ENCODE measurements at regions not wholly inside any gene's neighbourhood (a gene's known extent, or its start where the extent isn't known, plus 50 kb on each side); places are given as distances from the start of the nearest gene placed in this dataset.
"Not testable (repeated sequence)": the region's sequence is repeated elsewhere in the genome, so short reads cannot be mapped to it uniquely, and the experiment has no call there.

DNA sequence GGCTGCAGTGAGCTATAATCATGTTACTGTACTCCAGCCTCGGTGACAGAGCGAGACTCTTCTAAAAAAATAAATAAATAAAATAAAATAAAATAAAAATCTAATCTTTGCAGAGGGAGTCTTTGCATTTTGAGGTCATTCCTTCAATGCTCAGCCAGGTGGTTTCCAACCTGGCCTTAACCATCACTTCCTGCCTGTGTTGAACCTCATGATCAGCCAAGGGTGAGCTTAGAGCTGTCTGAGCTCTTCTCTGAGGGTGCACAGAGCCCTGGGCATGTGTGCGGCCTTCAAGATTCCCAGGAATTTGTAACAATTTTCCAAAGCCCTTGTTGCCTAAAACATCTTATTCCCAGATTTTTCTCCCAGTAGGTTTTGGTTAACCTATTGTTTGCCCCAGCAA lies 94.3 kb downstream of the KCNJ12 start:
- intact Hi-C loops (cut with DNase I); DNase-seq: not testable (repeated sequence)

DNA sequence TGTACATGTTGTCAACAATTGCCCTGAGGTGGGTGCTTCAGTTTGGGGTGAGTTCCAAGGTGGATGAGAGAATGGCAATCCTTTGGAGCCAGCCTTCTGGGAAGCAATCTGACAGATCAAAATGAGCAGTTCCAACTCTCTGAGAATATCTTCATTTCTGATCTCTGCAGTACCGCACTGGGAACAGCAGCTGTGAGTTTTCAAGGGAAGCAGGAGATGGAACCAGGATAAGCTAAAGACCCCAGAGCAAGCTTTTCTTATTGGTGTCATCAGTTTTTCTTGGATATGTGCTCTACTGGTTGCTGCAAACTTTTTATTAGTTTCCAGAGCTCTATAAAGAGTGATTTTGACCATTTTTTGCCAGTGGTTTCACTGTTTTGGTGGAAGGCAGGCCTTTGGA lies 94.7 kb downstream of the KCNJ12 start:
- intact Hi-C loops (cut with DNase I), result no loop called here
- DNase-seq, result no peak

- DNase-seq, result no peak
- intact Hi-C loops (cut with DNase I), result no loop called here
Observed at GRCh38 chr17:21474815-21475214, 98.7 kb downstream of the KCNJ12 start.

GRCh38 chr17:21475571-21475970 lies 99.4 kb downstream of the KCNJ12 start:
- DNase-seq, result no peak
- intact Hi-C loops (cut with DNase I), result no loop called here

- intact Hi-C loops (cut with DNase I), result no loop called here
- no peak for DNase-seq
Observed at GRCh38 chr17:21476867-21477266, 100.7 kb downstream of the KCNJ12 start.

DNA sequence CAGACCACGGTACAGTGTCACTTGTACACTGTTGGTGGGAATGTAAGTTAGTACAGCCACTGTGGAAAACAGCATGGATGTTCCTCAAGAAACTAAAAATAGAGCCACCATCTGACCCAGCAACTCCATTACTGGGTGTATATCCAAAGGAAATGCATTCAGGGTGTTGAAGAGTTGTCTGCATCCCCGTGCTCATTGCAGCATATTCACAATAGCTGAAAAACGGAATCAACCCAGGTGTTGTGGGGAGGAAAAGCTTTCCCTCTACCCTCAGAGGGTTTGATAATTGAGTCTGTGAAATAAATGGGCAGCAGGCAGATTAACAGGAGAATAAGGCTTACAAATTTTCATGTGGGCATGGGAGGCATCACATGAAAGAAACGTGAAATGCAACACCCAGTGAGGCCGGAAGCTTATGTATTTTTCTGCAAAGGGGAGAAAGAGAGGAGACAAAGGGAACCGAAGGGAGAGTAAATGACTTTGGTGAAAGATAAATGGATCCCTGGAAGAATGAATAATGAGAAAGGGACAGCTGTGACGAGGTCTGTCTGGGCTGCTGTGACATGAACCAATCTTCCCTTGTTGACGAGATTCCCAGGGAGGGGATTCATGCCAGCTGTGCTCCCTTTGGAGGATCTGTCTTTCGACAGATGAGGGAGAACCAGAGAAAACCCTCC lies 106.2 kb downstream of the KCNJ12 start:
- DNase-seq, result no peak
- intact Hi-C loops (cut with DNase I), result no loop called here

- intact Hi-C loops (cut with DNase I); DNase-seq: not testable (repeated sequence)
Observed at GRCh38 chr17:21488043-21488442, 111.9 kb downstream of the KCNJ12 start.

- DNase-seq, result no peak
- intact Hi-C loops (cut with DNase I), result loop anchor here (5.0 kb wide), 1 partner anchor 37 kb away; no protein-coding TSS in a partner anchor
Observed at GRCh38 chr17:21493993-21494392, 117.8 kb downstream of the KCNJ12 start.

DNA sequence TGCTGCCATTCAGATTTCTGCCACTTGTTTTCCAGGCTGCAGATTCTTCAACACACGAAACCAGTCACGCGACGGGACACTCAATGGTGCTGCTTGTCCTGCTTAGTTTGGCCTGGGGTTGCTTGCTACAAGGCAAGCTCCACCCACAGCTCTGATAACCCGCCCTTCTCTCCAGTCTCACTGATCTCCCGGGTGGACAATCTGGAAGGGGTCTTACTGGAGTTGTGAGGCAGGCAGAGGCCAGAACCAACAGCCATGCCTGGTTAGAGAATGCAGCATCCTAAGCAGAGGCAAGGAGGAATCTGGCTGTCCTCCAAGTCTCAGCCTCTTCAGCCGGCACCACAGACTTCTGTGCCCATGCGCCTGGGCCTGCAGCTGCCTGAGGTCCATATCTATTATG lies 119.1 kb downstream of the KCNJ12 start:
- intact Hi-C loops (cut with DNase I), result no loop called here
- DNase-seq, result peak in 3 of 10 donors; percentile 2 to 39 (median 24)

DNA sequence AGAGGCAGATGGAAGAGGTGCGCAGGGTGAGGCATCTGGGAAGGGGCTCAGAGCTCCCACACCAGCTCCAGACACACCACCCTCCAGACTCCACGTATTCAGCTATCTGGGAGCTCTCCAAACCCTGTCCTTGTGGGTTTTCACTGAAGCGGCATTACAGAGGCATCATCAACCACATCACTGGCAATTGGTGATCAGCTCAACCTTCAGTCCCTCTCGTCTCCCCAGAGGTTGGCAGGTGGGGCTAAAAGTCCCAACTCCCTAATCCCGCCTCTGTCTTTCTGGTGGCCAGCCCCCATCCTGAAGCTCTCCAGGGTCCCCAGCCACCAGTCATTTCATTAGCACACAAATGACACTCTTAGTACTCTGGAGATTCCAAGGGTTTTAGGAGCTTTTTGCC lies 123.9 kb downstream of the KCNJ12 start:
- intact Hi-C loops (cut with DNase I), result no loop called here

GRCh38 chr17:21501927-21502700 lies 126.0 kb downstream of the KCNJ12 start:
- DNase-seq; intact Hi-C loops (cut with DNase I): not testable (repeated sequence)

More for the DNA sequence above, 123.9 kb downstream of the KCNJ12 start:
- DNase-seq, result no peak

DNA sequence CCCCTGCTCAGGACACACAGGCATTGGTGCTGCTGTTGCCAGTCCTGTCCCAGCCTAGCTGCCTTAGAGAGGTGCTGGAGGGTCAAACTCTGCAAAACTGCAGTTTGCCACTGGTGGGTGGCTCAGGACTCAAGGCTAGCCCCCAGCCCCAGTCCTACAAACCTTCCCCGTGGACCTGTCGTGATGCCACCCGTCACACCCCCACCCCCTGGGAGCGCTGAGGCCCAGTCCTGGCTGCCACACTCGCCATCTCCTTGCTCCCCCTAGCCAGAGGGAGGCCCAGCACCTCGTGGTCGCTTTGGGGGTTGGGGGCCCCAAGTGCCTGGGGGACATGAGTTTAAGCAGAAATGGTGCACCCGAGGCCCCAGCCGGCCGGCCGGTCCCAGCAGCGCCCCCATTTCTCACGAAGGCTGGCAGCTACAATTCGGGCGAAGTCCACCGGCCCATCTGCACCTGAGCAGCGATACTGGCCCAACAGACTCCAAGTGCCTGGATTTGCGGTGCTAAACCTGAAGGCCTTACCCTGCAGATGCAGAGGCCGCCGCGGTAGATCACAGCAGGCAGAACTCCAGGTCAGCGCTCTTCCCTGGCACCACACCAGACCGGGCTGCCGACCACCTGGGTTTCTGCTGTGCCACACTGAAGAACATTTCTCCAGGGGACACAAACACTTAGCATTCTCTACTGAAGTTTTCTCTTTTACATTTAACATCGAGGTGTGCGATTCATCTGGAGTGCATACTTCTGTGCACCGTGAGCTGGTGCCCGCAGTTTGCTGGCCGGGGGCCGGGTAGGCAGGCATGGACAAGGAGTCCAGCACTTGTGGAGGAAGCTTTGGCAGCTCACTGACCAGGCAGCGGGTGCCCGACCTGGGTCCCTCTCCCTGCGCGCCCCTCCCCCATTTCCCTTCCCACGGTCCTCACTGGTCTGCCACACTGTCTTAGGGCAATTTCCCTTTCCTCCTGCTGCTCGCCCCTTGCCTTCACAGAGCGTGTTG lies 130.0 kb downstream of the KCNJ12 start:
- DNase-seq, result no peak
- intact Hi-C loops (cut with DNase I), result no loop called here

DNA sequence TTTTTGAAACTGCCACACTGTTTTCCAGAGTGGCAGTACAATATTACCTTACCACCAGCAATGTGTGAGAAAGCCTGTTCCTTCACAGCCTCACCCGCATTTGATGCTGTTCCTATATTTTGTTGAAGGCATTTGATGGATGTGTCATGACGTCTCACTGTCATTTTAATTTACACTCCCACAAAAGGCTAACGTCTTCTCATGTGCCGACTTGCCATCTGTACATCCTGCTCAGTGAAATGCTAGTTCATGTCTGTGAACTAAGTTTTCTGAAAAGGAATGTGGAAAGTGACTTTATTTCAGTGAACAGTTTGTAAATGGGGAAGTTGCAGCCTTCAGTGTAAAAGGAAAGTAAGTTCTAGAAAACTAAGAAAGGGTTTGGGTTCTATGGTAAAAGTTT lies 131.6 kb downstream of the KCNJ12 start:
- intact Hi-C loops (cut with DNase I); DNase-seq: not testable (repeated sequence)

- intact Hi-C loops (cut with DNase I), result no loop called here
- no peak for DNase-seq
Observed at GRCh38 chr17:21508211-21508610, 132.1 kb downstream of the KCNJ12 start.

GRCh38 chr17:21509356-21509755 lies 133.2 kb downstream of the KCNJ12 start:
- DNase-seq; intact Hi-C loops (cut with DNase I): not testable (repeated sequence)

GRCh38 chr17:21510686-21511362 lies 134.7 kb downstream of the KCNJ12 start:
- DNase-seq, result no peak
- intact Hi-C loops (cut with DNase I), result loop anchor here (1.0 to 5.0 kb wide), 2 partner anchors 54 to 194 kb away; no protein-coding TSS in a partner anchor

DNA sequence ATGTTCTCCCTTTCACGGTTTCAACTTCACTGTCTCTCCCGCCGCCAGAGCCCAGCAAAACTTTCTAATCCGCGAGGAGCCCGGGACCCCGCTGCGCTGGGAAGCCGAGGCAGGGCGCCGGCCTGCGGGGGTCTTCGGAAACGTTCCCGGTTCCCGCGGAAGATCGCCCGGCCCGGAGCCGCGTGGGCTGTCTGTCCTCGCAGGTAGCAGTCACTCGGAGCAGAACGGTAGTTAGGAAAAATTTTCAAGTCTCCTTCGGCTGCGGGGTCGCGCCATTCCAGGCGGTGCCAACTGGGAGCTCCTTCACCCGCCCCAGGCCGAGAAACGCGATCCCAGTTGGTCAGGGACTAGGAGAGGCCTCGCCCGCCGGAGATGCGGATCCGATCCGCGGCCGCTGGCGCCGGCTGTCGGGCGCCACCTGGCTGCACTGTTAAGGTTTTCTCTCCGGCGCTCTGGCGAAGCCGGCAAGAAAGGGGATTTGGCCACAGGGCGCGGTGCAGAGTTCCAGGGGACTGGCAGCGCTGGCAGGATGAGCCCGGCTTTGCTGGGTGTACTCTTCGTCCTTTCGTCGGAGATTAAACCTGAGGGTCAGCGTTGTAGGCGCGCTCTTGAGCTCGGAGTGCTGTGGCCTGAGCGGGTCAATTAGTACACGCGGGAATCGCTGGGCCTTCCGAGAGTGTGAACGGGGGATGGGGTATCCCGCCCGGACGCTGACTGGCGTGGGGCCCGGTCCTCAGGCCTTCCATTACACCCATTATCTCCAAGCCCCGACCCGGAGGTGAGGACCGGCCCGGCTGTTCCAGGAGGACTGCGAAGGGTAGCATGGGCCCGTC lies 135.4 kb downstream of the KCNJ12 start:
- DNase-seq, result peak; percentile 71 to 96 (median 84)
- intact Hi-C loops (cut with DNase I), result loop anchor here (1.0 to 5.0 kb wide), 4 partner anchors 54 to 385 kb away; partner anchors contain the start of gene DHRS7B

DNA sequence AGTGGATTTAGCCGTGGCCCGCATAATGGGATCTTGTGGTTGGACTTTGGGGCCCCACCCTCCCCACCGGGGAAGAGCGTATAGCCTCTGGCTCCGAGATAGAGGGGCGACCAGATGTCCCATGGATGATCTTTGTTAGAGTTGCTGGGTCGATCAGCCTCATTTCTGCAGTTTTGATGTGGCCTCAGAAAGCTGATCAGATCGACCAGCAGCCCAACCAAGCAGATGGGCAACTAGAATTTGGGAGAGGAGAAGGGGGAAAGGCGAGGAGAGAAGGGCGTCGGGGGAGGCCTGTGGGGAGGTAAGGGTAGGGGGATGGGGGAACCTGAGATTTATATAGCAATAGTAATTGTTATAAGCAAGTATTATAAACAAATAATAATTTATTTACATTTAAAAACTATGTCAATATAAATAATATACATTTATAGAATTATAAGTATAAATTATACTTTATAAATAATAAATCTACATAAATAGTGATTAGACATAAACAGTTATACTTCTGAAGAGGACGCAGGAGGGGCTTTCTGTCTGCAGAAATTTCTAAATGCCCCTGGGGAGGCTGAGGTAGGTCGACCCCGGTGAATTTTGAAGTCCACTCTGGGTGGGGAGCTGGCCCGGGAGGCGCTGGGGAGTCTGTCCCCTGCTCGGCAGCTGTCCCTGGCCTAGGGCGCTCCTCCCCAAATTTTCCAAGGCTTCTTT lies 136.3 kb downstream of the KCNJ12 start:
- intact Hi-C loops (cut with DNase I), result loop anchor here (2.0 to 5.0 kb wide), 3 partner anchors 195 to 386 kb away; partner anchors contain the start of gene DHRS7B
- DNase-seq, result no peak

Data from posterior cingulate gyrus (tissue), 11 donors.